ENCODE measurements at regions not wholly inside any gene's neighbourhood (a gene's known extent, or its start where the extent isn't known, plus 50 kb on each side); places are given as distances from the start of the nearest gene placed in this dataset.

DNA sequence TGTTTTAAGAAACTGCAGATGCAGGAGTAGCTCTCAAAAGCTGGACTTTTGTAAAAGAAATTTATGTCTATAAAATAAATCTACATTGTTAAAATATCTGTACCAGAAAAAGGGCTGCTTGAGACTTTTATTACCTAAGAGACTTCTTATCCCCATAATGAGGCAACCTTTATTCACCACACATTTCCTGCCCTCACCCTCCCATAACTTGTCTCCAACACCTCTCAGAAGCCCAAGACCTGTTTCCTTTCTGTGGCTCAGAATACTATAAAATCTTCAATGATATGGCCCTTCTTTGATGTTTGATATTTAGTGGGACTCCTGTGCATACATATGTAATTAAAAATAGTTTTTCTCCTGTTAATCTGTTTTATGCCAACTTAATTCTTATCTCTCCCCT, 141.5 kb upstream of the FER start:
- TF ChIP-seq, protein P1, sequence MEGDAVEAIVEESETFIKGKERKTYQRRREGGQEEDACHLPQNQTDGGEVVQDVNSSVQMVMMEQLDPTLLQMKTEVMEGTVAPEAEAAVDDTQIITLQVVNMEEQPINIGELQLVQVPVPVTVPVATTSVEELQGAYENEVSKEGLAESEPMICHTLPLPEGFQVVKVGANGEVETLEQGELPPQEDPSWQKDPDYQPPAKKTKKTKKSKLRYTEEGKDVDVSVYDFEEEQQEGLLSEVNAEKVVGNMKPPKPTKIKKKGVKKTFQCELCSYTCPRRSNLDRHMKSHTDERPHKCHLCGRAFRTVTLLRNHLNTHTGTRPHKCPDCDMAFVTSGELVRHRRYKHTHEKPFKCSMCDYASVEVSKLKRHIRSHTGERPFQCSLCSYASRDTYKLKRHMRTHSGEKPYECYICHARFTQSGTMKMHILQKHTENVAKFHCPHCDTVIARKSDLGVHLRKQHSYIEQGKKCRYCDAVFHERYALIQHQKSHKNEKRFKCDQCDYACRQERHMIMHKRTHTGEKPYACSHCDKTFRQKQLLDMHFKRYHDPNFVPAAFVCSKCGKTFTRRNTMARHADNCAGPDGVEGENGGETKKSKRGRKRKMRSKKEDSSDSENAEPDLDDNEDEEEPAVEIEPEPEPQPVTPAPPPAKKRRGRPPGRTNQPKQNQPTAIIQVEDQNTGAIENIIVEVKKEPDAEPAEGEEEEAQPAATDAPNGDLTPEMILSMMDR (IDR thresholded peaks at IDR 0.05; ENCODE audit: low read length): no peak
- no peak for TF ChIP-seq EZH2 (optimal IDR thresholded peaks at IDR 0.05; ENCODE audit: low read depth, low read length)
